UCSD-AML1 (cell line): ENCODE measurements at regions not wholly inside any gene's neighbourhood (a gene's known extent, or its start where the extent isn't known, plus 50 kb on each side); places are given as distances from the start of the nearest gene placed in this dataset.

ENCODE experiments used
- DNase-seq: peaks from one replicate; lab custom pipeline; 2025; ENCODE audit not compliant: unreplicated experiment; lab: John Stamatoyannopoulos, UW

GRCh38 chr2:118668431-118669424, 178.7 kb downstream of the EN1 start:
- DNase-seq: no peak

DNA sequence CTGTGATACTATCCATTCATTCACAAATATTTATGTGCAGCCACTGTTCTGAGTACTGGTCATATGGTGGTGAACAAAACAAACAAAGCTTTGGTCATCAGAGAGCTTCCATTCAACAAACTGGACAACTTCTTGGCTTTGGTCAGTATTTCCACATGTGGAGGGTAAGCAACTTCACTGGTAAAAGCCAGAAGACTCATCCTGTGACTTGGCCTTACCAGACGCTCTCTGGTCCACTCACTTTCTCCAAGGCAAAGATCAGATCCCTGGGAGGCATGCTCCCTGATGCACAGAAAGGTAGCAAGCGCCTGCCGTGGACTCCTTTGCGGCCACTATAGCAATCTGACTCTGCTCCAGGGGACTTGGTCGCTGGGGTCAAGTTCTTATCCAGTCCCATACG, 179.5 kb downstream of the EN1 start:
- no peak for DNase-seq

DNA sequence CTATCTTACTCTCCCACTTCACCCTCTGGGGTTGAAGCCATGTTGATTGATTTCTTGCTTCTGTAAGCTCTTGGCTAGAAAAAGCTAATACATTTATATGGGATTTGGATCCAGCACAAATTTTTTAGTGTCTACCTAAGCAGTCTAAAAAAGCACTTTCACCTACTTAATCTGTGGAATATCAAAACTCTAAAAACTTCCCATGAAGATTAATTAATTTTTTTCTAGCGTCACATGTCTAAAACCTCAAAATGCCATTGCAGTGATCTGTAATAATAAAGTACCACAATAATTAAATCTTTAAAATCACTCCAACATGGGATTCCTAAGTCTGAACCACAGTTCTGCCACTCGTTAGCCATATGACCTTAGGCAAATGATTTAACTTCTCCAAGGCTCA, 180.1 kb downstream of the EN1 start:
- DNase-seq: no peak

- DNase-seq: no peak
These were observed 181.5 kb downstream of the EN1 start for GRCh38 chr2:118665784-118666529.

GRCh38 chr2:118661179-118661578, 186.3 kb downstream of the EN1 start:
- no peak for DNase-seq

GRCh38 chr2:118658596-118659198, 188.8 kb downstream of the EN1 start:
- no peak for DNase-seq

DNA sequence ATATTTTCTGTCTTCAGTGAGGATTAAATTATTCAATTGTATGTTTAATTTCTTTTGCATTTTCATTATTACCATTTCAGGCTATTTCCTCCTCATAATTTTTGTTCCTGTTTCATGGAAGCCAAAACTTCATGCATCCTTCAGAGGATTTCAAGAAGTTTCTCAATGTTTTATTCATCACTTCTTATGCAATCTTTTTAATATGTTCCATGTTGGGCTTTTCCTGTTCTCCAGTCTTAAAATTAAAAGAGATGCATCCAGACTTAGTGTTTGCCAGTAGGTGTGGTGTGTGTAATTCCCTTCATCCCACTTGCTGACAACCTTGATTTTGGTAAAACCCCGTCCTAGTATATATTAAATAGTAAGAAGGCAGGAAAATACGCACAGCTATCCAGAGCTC, 190.0 kb downstream of the EN1 start:
- no peak for DNase-seq

GRCh38 chr2:118654945-118655344, 192.5 kb downstream of the EN1 start:
- DNase-seq: no peak

DNA sequence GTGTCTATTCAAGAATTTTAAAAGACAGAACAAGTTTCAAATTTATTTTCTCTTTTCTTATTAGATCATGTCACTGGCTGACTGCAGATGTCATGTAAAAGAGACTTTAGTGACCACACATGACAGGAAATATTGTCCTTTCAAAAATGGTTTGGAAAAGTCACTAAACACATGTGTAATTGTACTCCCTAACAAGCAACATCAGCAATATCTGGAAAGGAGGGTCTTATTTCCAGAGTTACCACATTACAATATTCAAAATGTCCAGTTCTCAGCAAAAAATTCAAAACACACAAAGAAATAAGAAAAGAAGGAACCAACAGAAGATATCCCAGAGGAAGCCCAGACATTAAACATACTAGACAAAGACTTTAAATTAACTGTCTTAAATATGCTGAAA, 197.1 kb downstream of the EN1 start:
- no peak for DNase-seq

DNA sequence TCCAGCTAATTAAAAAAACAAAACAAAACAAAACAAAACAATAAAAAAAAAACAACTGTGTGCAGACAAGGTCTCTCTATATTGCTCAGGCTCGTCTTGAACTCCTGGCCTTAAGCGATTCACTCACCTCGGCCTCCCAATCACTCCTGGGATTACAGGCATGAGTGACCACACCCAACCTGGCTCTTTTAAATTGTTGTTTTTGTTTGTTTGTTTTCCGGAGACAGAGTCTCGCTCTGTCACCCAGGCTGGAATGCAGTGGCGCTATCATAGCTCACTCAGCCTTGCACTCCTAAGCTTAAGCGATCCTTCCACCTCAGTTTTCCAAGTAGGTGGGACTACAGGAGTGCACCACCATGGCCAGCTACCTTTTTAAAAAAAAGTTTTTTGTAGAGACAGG, 201.6 kb downstream of the EN1 start:
- no peak for DNase-seq

DNA sequence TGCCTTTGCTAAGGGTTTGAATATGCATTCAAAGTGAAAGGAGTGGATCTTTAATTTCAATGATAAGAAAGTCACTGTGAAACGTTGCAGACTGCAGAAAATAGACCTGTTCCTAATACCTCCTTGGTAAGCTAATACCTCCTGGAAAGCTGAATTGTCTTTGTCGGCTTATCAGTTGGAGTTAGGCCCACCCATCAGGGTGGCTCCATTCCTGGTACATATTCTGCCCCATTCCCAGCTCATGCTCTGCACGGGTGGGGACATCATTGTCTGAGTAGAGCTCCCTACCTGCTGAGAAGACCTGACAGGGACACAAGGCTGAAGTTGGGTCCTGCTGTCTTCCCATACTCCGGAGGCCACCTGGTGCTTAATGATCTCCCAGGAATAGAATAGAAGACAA, 203.3 kb downstream of the EN1 start:
- no peak for DNase-seq

- no peak for DNase-seq
These were observed 204.2 kb downstream of the EN1 start for GRCh38 chr2:118643294-118643693.

GRCh38 chr2:118642501-118642900, 204.9 kb downstream of the EN1 start:
- DNase-seq: no peak

DNA sequence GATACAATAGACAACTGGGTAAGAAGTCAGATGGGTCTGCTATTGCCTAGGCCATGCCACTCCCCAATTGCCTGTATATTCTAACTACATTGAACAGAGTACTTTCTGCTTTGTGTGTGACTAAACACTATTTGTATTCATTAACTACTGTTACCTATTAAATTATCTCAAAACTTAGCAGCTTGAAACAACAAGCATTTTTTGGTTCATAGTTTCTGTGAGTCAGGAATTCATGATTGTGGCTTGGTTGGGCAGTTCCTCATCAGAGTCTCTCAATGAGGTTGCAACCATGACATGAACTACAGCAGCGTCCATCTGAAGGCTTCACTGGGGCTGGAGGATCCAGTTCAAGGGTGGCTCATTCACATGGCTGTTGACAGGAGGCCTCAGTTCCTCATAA, 205.7 kb downstream of the EN1 start:
- no peak for DNase-seq

- DNase-seq: no peak
These were observed 208.1 kb downstream of the EN1 start for GRCh38 chr2:118639371-118639770.

DNA sequence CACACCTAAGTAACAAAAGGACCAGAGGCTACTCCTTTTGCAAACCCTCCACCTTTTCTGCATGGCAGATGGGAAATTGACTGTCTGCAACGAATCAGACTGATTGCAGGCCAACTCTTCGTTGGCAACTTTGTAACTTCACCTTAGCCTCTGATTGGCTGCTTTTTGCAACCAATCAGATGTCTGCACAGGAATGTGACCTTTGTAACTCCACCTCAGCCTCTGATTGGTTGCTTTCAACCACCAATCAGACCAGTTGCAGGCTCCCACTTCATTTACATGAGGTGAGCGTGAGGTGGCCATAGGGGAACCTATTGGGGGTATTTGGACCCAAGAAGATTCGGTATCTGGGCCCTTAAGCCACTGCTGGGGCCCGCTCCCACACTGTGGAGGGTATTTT, 209.0 kb downstream of the EN1 start:
- DNase-seq: no peak

- DNase-seq: no peak
These were observed 211.6 kb downstream of the EN1 start for GRCh38 chr2:118635891-118636290.

GRCh38 chr2:118634876-118635275, 212.6 kb downstream of the EN1 start:
- no peak for DNase-seq

- DNase-seq: no peak
These were observed 214.0 kb downstream of the EN1 start for GRCh38 chr2:118633371-118634018.

GRCh38 chr2:118632921-118633320, 214.5 kb downstream of the EN1 start:
- no peak for DNase-seq

DNA sequence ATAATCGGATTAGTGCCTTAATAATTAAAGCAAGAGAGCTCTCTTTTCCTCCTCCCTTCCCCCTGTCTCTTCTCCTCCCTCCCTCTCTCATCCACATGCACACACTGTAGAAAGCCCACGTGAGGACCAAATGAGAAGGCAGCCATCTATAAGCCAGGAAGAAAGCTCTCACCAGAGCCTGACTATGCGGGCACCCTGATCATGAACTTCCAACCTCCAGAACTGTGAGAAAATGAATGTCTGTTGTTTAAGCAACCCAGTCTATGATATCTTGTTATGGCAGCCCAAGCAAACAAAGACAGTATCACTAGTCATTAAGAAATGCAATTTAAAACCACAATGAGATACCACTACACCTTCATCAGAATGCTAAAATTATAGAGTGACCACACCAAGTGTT, 220.3 kb downstream of the EN1 start:
- no peak for DNase-seq
